ENCODE measurements at regions not wholly inside any gene's neighbourhood (a gene's known extent, or its start where the extent isn't known, plus 50 kb on each side); places are given as distances from the start of the nearest gene placed in this dataset.

- TF ChIP-seq GATA2 (IDR thresholded peaks at IDR 0.05; ENCODE audit: low read depth, low read length) (no peak), GATA3 (IDR thresholded peaks at IDR 0.05; ENCODE audit: low read depth, low read length) (no peak)
Measured at GRCh38 chr7:156544919-156545715, 95.5 kb upstream of the RNF32 start.

Data from SH-SY5Y (cell line).